ENCODE measurements at regions not wholly inside any gene's neighbourhood (a gene's known extent, or its start where the extent isn't known, plus 50 kb on each side); places are given as distances from the start of the nearest gene placed in this dataset.
A peak's percentile ranks its signal among the peaks of the same experiment; 100 is the strongest.

- H2AFZ ChIP-seq (replicated peaks), result no peak overlapping the region
- H3K4me3 ChIP-seq, result no peak overlapping the region
- H3K36me3 Mint-ChIP-seq, result no peaks in the 10 kb centered on the region
Measured at GRCh38 chr7:110358028-110358427, 732.9 kb upstream of the LRRN3 start.

GRCh38 chr7:110371709-110372108 lies 719.2 kb upstream of the LRRN3 start:
- Mint-ChIP-seq H3K27me3 (ENCODE audit: insufficient read depth, low read depth) (peaks cover 2% of the 10 kb centered on the region), H3K27ac (no peak overlapping the region), H3K9me3 (peaks cover 15% of the 10 kb centered on the region), H3K36me3 (peaks cover 3% of the 10 kb centered on the region), H3K4me3 (no peak overlapping the region), H3K4me1 (peaks cover 33% of the 10 kb centered on the region)
- peaks cover 16% of the 10 kb centered on the region for H3F3A ChIP-seq (ENCODE audit: low read depth)
- H3K4me3 ChIP-seq, result no peak overlapping the region
- no peak overlapping the region for H3K9ac ChIP-seq
- H4K20me1 ChIP-seq (ENCODE audit: low read depth), result no peaks in the 10 kb centered on the region
- H3K36me3 ChIP-seq, result no peaks in the 10 kb centered on the region
- no peaks in the 10 kb centered on the region for H3K9me3 ChIP-seq (ENCODE audit: low read depth)
- H3K27me3 ChIP-seq, result no peaks in the 10 kb centered on the region
- no peaks in the 10 kb centered on the region for H3K79me2 ChIP-seq (ENCODE audit: low read depth)
- no peak overlapping the region for H3K4me2 ChIP-seq
- no peak overlapping the region for H2AFZ ChIP-seq (replicated peaks)
- peaks cover 36% of the 10 kb centered on the region for H3K4me1 ChIP-seq
- no peak for TF ChIP-seq EZH2 (IDR thresholded peaks at IDR 0.05)
- TF ChIP-seq EZH2phosphoT487 (IDR thresholded peaks at IDR 0.05), result no peak
- no peak for TF ChIP-seq CTCF (IDR thresholded peaks at IDR 0.05)
- peak; percentile 50 for DNase-seq (ENCODE audit: low spot score)
- H3K27ac ChIP-seq, result no peak overlapping the region

More at GRCh38 chr7:110358028-110358427, 732.9 kb upstream of the LRRN3 start:
- Mint-ChIP-seq H3K4me3 (no peak overlapping the region), H3K27me3 (ENCODE audit: insufficient read depth, low read depth) (peaks cover 2% of the 10 kb centered on the region), H3K4me1 (no peaks in the 10 kb centered on the region), H3K9me3 (peaks cover 14% of the 10 kb centered on the region), H3K27ac (no peak overlapping the region)
- Histone ChIP-seq H3K4me1 (no peaks in the 10 kb centered on the region), H4K20me1 (ENCODE audit: low read depth) (no peaks in the 10 kb centered on the region), H3K9me3 (ENCODE audit: low read depth) (no peaks in the 10 kb centered on the region), H3K36me3 (no peaks in the 10 kb centered on the region), H3F3A (ENCODE audit: low read depth) (no peaks in the 10 kb centered on the region), H3K9ac (no peak overlapping the region), H3K4me2 (no peak overlapping the region), H3K27me3 (no peaks in the 10 kb centered on the region), H3K79me2 (ENCODE audit: low read depth) (no peaks in the 10 kb centered on the region), H3K27ac (no peak overlapping the region)
- no peak for DNase-seq (ENCODE audit: low spot score)
- TF ChIP-seq EZH2phosphoT487 (IDR thresholded peaks at IDR 0.05), result no peak
- no peak for TF ChIP-seq EZH2 (IDR thresholded peaks at IDR 0.05)
- no peak for TF ChIP-seq CTCF (IDR thresholded peaks at IDR 0.05)

DNA sequence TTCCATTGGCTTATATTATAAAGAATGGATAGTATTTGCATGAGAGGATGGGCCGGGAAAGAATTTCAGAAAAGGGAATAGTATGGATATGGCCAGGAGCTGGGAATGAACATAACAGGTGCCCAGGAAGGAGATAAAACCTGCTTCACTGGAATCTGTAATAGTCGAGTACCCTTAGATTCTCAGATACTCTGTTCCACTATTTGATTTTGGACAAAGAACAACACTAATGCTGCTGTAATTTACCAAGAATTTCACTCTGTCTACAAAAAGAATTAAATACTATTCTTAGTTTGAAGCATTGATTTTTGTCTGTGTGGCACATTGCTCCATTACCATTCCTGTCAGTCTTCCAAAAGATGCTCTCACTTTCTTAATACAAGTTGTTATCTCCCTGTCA lies 718.2 kb upstream of the LRRN3 start:
- Histone ChIP-seq H3K9ac (no peak overlapping the region), H3F3A (ENCODE audit: low read depth) (peaks cover 16% of the 10 kb centered on the region), H3K4me3 (no peak overlapping the region), H3K27ac (peak overlapping the region; percentile 84), H3K36me3 (no peaks in the 10 kb centered on the region), H3K9me3 (ENCODE audit: low read depth) (no peaks in the 10 kb centered on the region), H4K20me1 (ENCODE audit: low read depth) (no peaks in the 10 kb centered on the region), H3K27me3 (no peaks in the 10 kb centered on the region), H3K4me1 (peaks cover 36% of the 10 kb centered on the region), H2AFZ (replicated peaks) (no peak overlapping the region), H3K4me2 (no peak overlapping the region), H3K79me2 (ENCODE audit: low read depth) (no peaks in the 10 kb centered on the region)
- peaks cover 15% of the 10 kb centered on the region for H3K9me3 Mint-ChIP-seq
- no peak overlapping the region for H3K4me3 Mint-ChIP-seq
- DNase-seq (ENCODE audit: low spot score), result no peak
- TF ChIP-seq EZH2phosphoT487 (IDR thresholded peaks at IDR 0.05), result no peak
- peak overlapping the region; percentile 78 for H3K27ac Mint-ChIP-seq
- H3K36me3 Mint-ChIP-seq, result peaks cover 3% of the 10 kb centered on the region
- peaks cover 2% of the 10 kb centered on the region for H3K27me3 Mint-ChIP-seq (ENCODE audit: insufficient read depth, low read depth)
- H3K4me1 Mint-ChIP-seq, result peaks cover 33% of the 10 kb centered on the region

DNA sequence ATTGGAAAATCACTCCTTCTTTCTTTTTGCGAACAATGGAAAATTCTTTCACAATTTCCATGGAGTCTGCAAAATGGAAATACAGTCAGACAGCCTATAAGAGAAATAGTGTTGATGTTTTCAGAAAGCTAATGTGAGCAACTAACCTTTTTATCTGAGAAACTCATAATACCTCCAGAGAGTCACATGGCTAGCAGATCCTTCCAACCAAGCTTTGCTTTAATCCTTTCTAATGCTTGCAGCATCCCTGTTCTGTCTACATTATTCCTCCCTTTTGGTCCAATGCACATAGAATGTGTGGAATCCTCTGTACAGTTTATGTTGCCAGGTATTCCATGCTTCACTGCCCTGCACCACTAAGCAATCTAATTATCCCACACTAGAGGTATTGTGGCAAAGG lies 717.5 kb upstream of the LRRN3 start:
- no peak overlapping the region for H2AFZ ChIP-seq (replicated peaks)
- TF ChIP-seq CTCF (IDR thresholded peaks at IDR 0.05) (no peak), EZH2 (IDR thresholded peaks at IDR 0.05) (no peak), EZH2phosphoT487 (IDR thresholded peaks at IDR 0.05) (no peak)
- H3K79me2 ChIP-seq (ENCODE audit: low read depth), result no peaks in the 10 kb centered on the region
- H3K4me1 ChIP-seq, result peaks cover 36% of the 10 kb centered on the region
- Mint-ChIP-seq H3K4me1 (peaks cover 35% of the 10 kb centered on the region), H3K27me3 (ENCODE audit: insufficient read depth, low read depth) (peaks cover 2% of the 10 kb centered on the region), H3K36me3 (peaks cover 3% of the 10 kb centered on the region), H3K4me3 (no peak overlapping the region), H3K9me3 (peaks cover 12% of the 10 kb centered on the region), H3K27ac (peak overlapping the region; percentile 78)
- no peaks in the 10 kb centered on the region for H3K36me3 ChIP-seq
- H3K27me3 ChIP-seq, result no peaks in the 10 kb centered on the region
- H3K9me3 ChIP-seq (ENCODE audit: low read depth), result no peaks in the 10 kb centered on the region
- no peak overlapping the region for H3K4me3 ChIP-seq
- H3K27ac ChIP-seq, result peak overlapping the region; percentile 84
- no peak overlapping the region for H3K9ac ChIP-seq
- no peaks in the 10 kb centered on the region for H4K20me1 ChIP-seq (ENCODE audit: low read depth)
- DNase-seq (ENCODE audit: low spot score), result peak; percentile 50
- H3K4me2 ChIP-seq, result peak overlapping the region; percentile 20
- peaks cover 16% of the 10 kb centered on the region for H3F3A ChIP-seq (ENCODE audit: low read depth)

Data from neural progenitor cell (in vitro differentiated cells).